ENCODE measurements at regions not wholly inside any gene's neighbourhood (a gene's known extent, or its start where the extent isn't known, plus 50 kb on each side); places are given as distances from the start of the nearest gene placed in this dataset.

- no peak overlapping the region for H3K4me2 ChIP-seq (ENCODE audit: low read length)
- TF ChIP-seq EP300 (conservative IDR thresholded peaks at IDR 0.05; ENCODE audit: poor library complexity, severe bottlenecking) (no peak), SMC3 (conservative IDR thresholded peaks at IDR 0.05; ENCODE audit: poor library complexity) (no peak), POLR2AphosphoS5 (IDR thresholded peaks at IDR 0.05) (no peak), CTCF (IDR thresholded peaks at IDR 0.05; ENCODE audit: poor library complexity, severe bottlenecking) (no peak)
- no peaks in the 10 kb centered on the region for H3K36me3 ChIP-seq (ENCODE audit: insufficient read depth, low read length)
Observed at GRCh38 chr12:114981036-114981435, 297.1 kb upstream of the TBX3 start.

GRCh38 chr12:114976959-114977358 lies 293.0 kb upstream of the TBX3 start:
- Histone ChIP-seq H3K4me2 (ENCODE audit: low read length) (no peak overlapping the region), H3K9me2 (ENCODE audit: insufficient read depth, low read length) (no peaks in the 10 kb centered on the region), H3K27me3 (ENCODE audit: insufficient read depth, low read depth, low read length) (no peaks in the 10 kb centered on the region), H3K79me2 (replicated peaks; ENCODE audit: insufficient read depth, low read length) (no peaks in the 10 kb centered on the region), H2AFZ (ENCODE audit: low read depth, low read length) (no peak overlapping the region), H3K9ac (ENCODE audit: low read length) (no peak overlapping the region), H3K4me3 (ENCODE audit: low read length) (no peak overlapping the region), H3K27ac (ENCODE audit: low read length) (no peak overlapping the region), H3F3A (ENCODE audit: insufficient read depth, low read length, poor library complexity, severe bottlenecking) (no peaks in the 10 kb centered on the region), H3K9me3 (ENCODE audit: low read length) (no peaks in the 10 kb centered on the region), H4K20me1 (ENCODE audit: insufficient read depth) (no peaks in the 10 kb centered on the region), H3K36me3 (ENCODE audit: insufficient read depth, low read length) (no peaks in the 10 kb centered on the region)
- TF ChIP-seq CTCF (IDR thresholded peaks at IDR 0.05; ENCODE audit: poor library complexity, severe bottlenecking) = no peak
- no peak for TF ChIP-seq TAF1 (IDR thresholded peaks at IDR 0.05; ENCODE audit: low read depth)
- TF ChIP-seq MXI1 (conservative IDR thresholded peaks at IDR 0.05; ENCODE audit: poor library complexity, severe bottlenecking) = no peak
- TF ChIP-seq EP300 (conservative IDR thresholded peaks at IDR 0.05; ENCODE audit: poor library complexity, severe bottlenecking) = no peak
- TF ChIP-seq SMC3 (conservative IDR thresholded peaks at IDR 0.05; ENCODE audit: poor library complexity) = no peak
- TF ChIP-seq EZH2 (IDR thresholded peaks at IDR 0.05; ENCODE audit: borderline replicate concordance, insufficient read depth, low read length, poor library complexity, severe bottlenecking) = no peak
- no peak for TF ChIP-seq REST (IDR thresholded peaks at IDR 0.05; ENCODE audit: borderline replicate concordance)
- TF ChIP-seq RAD21 (conservative IDR thresholded peaks at IDR 0.05) = no peak
- no peak for TF ChIP-seq POLR2AphosphoS5 (IDR thresholded peaks at IDR 0.05)

More at GRCh38 chr12:114981036-114981435, 297.1 kb upstream of the TBX3 start:
- Histone ChIP-seq H3F3A (ENCODE audit: insufficient read depth, low read length, poor library complexity, severe bottlenecking) (no peaks in the 10 kb centered on the region), H3K27me3 (ENCODE audit: insufficient read depth, low read depth, low read length) (no peaks in the 10 kb centered on the region), H3K27ac (ENCODE audit: low read length) (no peak overlapping the region), H2AFZ (ENCODE audit: low read depth, low read length) (no peak overlapping the region), H4K20me1 (ENCODE audit: insufficient read depth) (no peaks in the 10 kb centered on the region), H3K4me3 (ENCODE audit: low read length) (no peak overlapping the region), H3K9me3 (ENCODE audit: low read length) (no peaks in the 10 kb centered on the region), H3K9ac (ENCODE audit: low read length) (no peak overlapping the region), H3K79me2 (replicated peaks; ENCODE audit: insufficient read depth, low read length) (no peaks in the 10 kb centered on the region), H3K9me2 (ENCODE audit: insufficient read depth, low read length) (no peaks in the 10 kb centered on the region)
